ENCODE measurements at regions not wholly inside any gene's neighbourhood (a gene's known extent, or its start where the extent isn't known, plus 50 kb on each side); places are given as distances from the start of the nearest gene placed in this dataset.

DNA sequence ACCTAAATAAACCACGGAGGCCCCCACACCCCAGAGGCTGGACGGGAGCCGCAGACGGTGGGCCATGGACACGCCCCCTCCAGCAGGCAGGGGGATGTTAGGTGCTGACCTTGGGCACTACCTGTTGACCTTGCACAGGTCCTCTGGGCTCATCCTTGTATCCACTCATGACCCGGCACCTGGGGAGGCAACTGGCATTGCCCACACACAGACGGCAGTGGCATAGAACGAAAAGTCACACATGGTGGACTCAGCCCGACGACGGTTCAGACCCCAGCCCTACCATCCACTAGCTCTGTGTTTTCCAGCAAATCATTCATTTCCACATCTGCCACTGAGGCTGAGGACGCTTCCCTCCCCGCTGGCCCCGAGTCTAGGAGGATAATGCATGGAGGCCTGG, 247.7 kb upstream of the PPP2R2D start:
- no peak for DNase-seq

GRCh38 chr10:131653554-131654470, 247.0 kb upstream of the PPP2R2D start:
- no peak for DNase-seq

GRCh38 chr10:131654471-131655087, 246.2 kb upstream of the PPP2R2D start:
- DNase-seq, result no peak

DNA sequence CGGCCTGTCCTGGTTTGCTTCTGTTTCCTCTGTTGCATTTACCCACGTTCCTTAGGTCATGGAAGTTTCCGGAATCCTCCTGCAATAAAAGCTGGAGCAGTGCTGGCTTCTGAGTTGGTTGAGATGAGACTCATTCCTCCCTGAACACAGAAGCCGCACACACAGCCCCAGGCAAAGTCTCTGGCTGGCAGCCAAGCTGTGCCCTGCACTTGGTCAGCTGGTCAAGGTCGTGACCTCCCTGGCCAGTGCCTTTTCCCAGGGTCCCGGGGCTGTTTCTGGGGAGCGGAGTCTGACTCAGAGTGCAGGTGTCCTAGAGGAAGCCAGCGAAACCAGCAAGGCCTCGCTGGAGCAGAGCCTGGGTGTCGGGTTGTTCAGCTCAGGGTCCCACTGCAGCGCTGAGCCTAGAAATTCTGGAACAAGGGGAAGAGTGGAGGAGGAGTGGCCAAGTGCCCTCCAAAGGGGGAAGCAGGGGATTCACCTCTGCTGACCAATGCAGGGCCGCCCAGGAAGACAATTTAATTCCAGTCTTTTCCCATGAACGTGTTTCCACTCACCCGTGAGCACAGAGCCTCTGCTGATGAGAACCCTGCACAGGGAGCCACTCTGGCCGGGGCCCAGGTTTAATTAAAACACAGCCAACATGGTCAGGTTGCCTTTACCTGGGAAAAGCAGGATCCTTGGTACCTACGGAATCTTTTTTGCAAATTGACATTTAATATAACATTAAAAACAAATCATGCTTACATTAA, 245.5 kb upstream of the PPP2R2D start:
- DNase-seq, result no peak

DNA sequence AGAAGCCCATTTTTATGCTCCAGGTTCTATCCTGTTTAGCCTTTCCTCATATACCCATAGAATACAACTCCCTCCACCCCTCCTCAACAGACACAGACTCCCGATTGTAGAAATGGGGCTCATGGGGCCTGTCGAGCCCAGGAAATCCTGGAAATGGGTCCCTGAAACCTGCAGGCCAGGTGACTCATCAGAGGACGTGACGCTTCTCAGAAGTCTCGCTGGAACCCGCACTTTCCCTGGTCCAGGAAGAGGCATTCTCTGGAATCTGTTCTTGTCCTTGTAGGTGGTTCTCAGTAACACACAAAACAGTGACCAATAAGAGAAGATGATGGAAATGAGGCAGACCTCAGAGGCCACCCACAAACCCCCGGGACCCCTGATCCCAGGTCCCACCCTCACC, 244.8 kb upstream of the PPP2R2D start:
- no peak for DNase-seq

DNA sequence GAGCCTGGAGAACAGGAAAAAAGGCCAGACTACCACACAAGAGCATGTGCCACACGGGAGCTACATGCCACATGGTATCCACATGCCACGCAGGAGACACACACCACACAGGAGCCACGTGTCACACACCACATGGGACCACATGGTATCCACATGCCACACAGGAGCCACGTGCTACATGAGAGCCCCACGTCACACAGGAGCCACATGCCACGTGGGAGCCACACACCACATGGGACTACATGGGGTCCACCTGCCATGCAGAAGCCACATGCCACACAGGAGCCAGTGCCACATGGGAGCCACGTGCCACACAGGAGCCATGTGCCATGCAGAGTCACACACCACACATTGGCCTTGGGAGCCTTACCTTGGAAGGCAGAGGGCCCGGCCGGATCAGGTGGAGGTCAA, 244.4 kb upstream of the PPP2R2D start:
- DNase-seq, result no peak

DNA sequence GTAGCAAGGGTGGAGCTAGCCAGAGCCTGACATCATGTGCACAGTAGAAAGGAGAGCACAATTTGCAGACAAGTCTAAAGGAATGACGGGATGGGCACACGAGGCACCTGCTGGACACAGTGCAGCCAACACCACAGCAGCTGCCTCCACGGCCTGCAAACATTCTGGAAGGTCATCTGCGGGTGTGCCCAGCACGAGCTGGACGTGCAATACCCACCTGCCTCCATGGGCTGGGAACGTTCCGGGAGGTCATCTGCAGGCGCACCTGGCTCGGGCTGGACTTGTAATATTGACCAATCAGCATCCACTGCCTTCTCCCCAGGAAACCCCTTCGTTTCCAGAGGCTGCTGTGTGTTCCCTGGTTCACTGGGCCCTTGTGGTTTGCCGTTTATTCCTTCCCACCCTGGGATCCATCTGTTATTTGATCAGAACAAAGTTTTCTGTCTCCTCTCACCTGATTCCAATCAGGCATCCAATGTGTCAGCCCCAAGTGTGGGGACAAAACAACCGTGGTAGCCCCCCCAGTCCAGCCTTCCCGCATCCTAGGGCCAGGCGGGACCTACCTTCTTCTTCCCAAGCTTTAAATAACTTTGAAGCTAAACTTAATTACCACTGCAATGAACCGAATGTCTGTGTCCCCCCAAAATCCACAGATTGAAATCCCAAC, 243.4 kb upstream of the PPP2R2D start:
- no peak for DNase-seq

DNA sequence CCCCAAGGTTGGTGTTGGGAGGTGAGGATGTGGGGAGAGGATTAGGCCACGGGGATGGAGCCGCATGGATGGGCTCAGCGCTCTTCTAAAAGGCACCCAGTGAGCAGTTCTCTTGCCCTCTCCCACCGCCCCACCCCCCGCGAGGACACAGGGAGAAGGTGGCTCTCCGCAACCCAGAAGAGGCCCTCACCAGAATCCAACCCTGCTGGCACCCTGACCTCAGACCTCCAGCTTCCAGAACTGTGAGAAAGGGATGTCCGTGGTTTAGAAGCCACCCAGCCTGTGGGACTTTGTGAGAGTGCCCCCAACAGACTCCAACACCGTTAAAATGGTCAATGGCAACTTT, 242.8 kb upstream of the PPP2R2D start:
- no peak for DNase-seq

- no peak for DNase-seq
These were observed 242.2 kb upstream of the PPP2R2D start for GRCh38 chr10:131658476-131659110.

DNA sequence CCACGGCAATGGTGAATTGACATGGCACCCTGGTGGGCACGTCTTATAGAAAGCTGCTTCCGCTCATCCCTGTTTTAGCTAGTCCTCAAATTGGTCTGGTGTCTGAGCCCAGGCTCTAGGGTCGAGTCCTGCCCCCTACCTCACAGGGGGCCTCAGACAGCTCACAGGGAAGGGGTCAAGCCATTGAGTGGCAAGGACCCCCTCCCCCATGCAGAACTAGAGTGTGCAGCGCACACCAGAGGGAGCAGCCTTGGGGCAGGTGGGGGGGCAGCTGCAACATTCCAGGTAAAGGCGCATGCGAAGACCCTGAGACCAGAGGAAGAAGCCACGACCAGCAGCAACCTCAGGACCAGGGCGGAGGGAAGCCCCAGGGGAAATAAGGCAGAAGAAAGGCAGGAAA, 240.4 kb upstream of the PPP2R2D start:
- no peak for DNase-seq

GRCh38 chr10:131662851-131663250, 238.0 kb upstream of the PPP2R2D start:
- DNase-seq, result no peak

GRCh38 chr10:131663351-131663750, 237.5 kb upstream of the PPP2R2D start:
- DNase-seq, result no peak

DNA sequence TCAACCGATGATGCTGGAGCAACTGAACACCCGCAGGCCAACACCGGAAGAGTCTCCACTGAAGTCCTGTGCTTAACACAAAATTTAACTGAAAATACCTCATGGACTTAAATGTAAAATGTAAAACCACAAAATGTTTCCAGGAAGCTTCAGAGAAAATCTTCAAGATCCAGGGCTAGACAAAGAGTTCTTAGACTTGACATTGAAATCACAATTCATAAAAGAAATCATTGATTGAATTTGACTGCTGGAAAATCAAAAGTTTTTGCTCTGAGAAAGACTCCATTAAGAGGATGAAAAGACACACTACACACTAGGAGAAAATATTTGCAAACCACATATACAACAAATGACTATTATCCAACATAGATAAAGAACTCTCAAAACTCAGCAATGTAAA, 234.7 kb upstream of the PPP2R2D start:
- no peak for DNase-seq

GRCh38 chr10:131667047-131667446, 233.8 kb upstream of the PPP2R2D start:
- no peak for DNase-seq

GRCh38 chr10:131667561-131667960, 233.2 kb upstream of the PPP2R2D start:
- DNase-seq, result no peak

- no peak for DNase-seq
These were observed 231.9 kb upstream of the PPP2R2D start for GRCh38 chr10:131668903-131669302.

DNA sequence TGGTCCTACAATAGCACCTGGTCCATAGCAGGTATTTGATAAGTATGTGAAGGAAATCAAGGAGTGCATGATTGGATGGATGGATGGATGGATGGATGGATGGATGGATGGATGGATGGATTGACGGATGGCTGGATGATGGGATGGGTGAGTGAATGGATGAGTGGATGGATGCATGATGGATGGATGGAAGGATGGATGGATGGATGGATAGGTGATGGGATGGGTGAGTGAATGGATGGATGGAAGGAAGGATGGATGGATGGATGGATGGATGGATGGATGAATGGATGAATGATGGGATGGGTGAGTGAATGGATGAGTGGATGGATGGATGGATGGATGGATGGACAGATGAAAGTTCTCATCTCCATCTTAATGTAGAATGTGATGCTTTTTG, 231.0 kb upstream of the PPP2R2D start:
- DNase-seq, result no peak

DNA sequence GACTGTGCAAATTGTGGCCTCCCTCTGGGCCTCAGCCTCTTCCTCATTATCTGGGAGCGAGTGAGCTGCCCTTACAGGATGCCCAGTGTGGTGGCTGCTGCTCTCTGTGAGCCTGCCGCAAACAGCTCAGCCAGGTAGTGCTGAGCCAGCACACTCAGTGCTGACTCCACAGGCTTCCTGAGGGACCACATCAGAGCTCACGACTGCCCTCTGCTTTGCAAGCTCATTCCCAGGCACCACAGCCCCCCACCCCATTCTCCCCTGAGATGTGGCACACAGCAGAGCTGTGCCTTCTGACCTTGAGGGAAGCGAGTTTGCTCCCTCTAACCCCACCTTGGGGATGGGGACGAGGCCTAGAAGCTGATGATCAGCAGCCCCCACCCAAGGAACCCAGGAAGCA, 230.5 kb upstream of the PPP2R2D start:
- no peak for DNase-seq

GRCh38 chr10:131673396-131673795, 227.4 kb upstream of the PPP2R2D start:
- DNase-seq, result no peak

GRCh38 chr10:131674130-131674529, 226.7 kb upstream of the PPP2R2D start:
- DNase-seq, result no peak

DNA sequence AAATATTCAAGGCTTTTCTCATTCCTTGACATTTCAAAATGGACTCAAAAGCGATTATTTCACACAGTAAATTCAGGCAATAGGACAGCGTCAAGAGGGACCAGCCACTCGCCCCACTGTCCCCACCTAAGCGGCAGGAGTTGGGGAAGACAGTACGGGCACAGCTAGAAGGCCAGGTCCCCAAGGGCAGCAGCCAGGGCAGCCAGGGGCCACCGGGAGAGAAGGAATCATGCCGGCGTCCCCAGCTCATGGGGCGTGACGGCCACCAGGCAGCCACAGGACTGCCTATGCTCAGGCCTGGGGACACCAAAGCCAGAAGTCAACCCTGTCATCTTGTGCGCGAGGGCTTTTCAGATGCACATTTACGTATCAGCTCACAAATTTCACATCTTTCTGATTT, 225.7 kb upstream of the PPP2R2D start:
- no peak for DNase-seq

- no peak for DNase-seq
These were observed 224.6 kb upstream of the PPP2R2D start for GRCh38 chr10:131676046-131676799.
